Fibroblast of lung (primary cell): ENCODE measurements at regions not wholly inside any gene's neighbourhood (a gene's known extent, or its start where the extent isn't known, plus 50 kb on each side); places are given as distances from the start of the nearest gene placed in this dataset.

Experiments used
- DNase-seq, 2 donors: peaks; one replicate each; pipeline versions ENCODE4 v3.0.0 to v3.0.0-alpha.2; 2010; ENCODE audit warnings: low read depth in 2 of 2
- H2AFZ ChIP-seq: 2 replicates; pipeline ENCODE4 v1.5.1; 2012; ENCODE audit warnings: low read length, control low read depth, inconsistent platforms
- H3K27ac ChIP-seq: 2 replicates; pipeline ENCODE4 v1.5.1; 2011; ENCODE audit warnings: low read length, control low read depth; ENCODE audit not compliant: insufficient read depth
- H3K27me3 ChIP-seq: 2 replicates; pipeline ENCODE4 v1.5.1; 2011; ENCODE audit warnings: mild to moderate bottlenecking, low read length; ENCODE audit not compliant: control insufficient read depth, insufficient read depth
- H3K36me3 ChIP-seq: 2 replicates; pipeline ENCODE4 v1.5.1; 2011; ENCODE audit warnings: low read length; ENCODE audit not compliant: control insufficient read depth, insufficient read depth
- H3K4me1 ChIP-seq: 2 replicates; pipeline ENCODE4 v1.5.1; 2011; ENCODE audit warnings: low read length; ENCODE audit not compliant: control insufficient read depth, insufficient read depth; ENCODE audit errors: extremely low read depth
- H3K4me2 ChIP-seq: 2 replicates; pipeline ENCODE4 v1.5.1; 2011; ENCODE audit warnings: low read length, control low read depth; ENCODE audit not compliant: insufficient read depth; ENCODE audit errors: extremely low read depth
- H3K4me3 ChIP-seq, 4 experiments: fragments of 200-600 bp in 1 of 4; sonication (generic) in 1 of 4; replicated peaks in 1 of 4; 2 replicates each; pipeline ENCODE4 v1.5.1; 2011 to 2016; ENCODE audit warnings: low read length in 4 of 4, low read depth in 3 of 4, mild to moderate bottlenecking in 3 of 4, control low read depth in 2 of 4, inconsistent platforms in 1 of 4, mixed read lengths in 1 of 4; ENCODE audit not compliant: insufficient read depth in 1 of 4; ENCODE audit errors: control extremely low read depth in 1 of 4
- H3K79me2 ChIP-seq: 2 replicates; pipeline ENCODE4 v1.5.1; 2012; ENCODE audit warnings: mild to moderate bottlenecking, low read length, inconsistent platforms; ENCODE audit not compliant: control insufficient read depth, insufficient read depth
- H3K9ac ChIP-seq: 2 replicates; pipeline ENCODE4 v1.5.1; 2011; ENCODE audit warnings: mild to moderate bottlenecking, low read length, control low read depth; ENCODE audit not compliant: insufficient read depth
- H3K9me3 ChIP-seq: 2 replicates; pipeline ENCODE4 v1.5.1; 2012; ENCODE audit warnings: low read depth, low read length; ENCODE audit not compliant: control insufficient read depth, insufficient read depth
- H4K20me1 ChIP-seq: 2 replicates; pipeline ENCODE4 v1.5.1; 2011; ENCODE audit warnings: low read length; ENCODE audit not compliant: control insufficient read depth, insufficient read depth; ENCODE audit errors: extremely low read depth
- EZH2 ChIP-seq: IDR thresholded peaks from 2 replicates; pipeline ENCODE4 v1.5.1; 2012; ENCODE audit warnings: low read length, control low read depth, mild to moderate bottlenecking; ENCODE audit errors: missing control alignments
- TF ChIP-seq, protein P1 (sequence below), 2 donors: IDR thresholded peaks in 1 of 2; conservative IDR thresholded peaks in 1 of 2; 1 replicate in 1 of 2; 2 replicates in 1 of 2; pipeline ENCODE4 v1.5.1; 2011 to 2012; ENCODE audit warnings: low read length in 2 of 2, control low read depth in 1 of 2, inconsistent platforms in 1 of 2, low read depth in 1 of 2, mild to moderate bottlenecking in 1 of 2

GRCh38 chr12:13592063-13592942, 389.1 kb downstream of the GRIN2B start:
- H3K36me3 ChIP-seq: no peaks in the 10 kb centered on the region
- no peak overlapping the region for H3K27ac ChIP-seq
- H2AFZ ChIP-seq: no peak overlapping the region
- H3K4me1 ChIP-seq: no peaks in the 10 kb centered on the region
- H3K9me3 ChIP-seq: no peaks in the 10 kb centered on the region
- H3K4me3 ChIP-seq: no peak overlapping the region
- H3K27me3 ChIP-seq: no peaks in the 10 kb centered on the region
- H3K9ac ChIP-seq: no peak overlapping the region
- H3K79me2 ChIP-seq: no peaks in the 10 kb centered on the region
- no peaks in the 10 kb centered on the region for H4K20me1 ChIP-seq
- no peak for DNase-seq
- no peak overlapping the region for H3K4me2 ChIP-seq
- no peak for TF ChIP-seq EZH2

DNA sequence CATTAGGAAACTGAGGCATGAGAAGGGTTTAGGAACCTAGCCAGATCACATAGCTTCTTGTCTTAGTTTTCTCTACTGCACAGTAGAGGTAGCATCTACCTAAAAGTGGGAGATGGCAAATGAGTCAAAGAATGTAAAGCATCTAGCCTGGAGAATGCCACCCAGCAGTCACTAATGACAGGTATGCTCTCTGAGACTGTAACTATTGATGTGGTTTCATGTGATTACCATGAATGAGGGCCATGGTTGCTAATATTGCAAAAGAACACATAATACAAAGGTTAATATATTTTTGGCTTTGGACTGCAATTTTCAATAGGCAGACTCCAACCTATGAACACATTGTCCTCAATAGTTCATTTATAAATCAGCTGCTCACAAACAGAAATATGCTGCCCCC, 389.9 kb downstream of the GRIN2B start:
- Histone ChIP-seq H3K4me2 (no peak overlapping the region), H3K4me3 (no peak overlapping the region), H3K4me1 (no peaks in the 10 kb centered on the region), H4K20me1 (no peaks in the 10 kb centered on the region), H3K79me2 (no peaks in the 10 kb centered on the region), H2AFZ (no peak overlapping the region), H3K9me3 (no peaks in the 10 kb centered on the region), H3K27me3 (no peaks in the 10 kb centered on the region), H3K9ac (no peak overlapping the region), H3K27ac (no peak overlapping the region), H3K36me3 (no peaks in the 10 kb centered on the region)
- no peak for DNase-seq
- TF ChIP-seq, protein P1, sequence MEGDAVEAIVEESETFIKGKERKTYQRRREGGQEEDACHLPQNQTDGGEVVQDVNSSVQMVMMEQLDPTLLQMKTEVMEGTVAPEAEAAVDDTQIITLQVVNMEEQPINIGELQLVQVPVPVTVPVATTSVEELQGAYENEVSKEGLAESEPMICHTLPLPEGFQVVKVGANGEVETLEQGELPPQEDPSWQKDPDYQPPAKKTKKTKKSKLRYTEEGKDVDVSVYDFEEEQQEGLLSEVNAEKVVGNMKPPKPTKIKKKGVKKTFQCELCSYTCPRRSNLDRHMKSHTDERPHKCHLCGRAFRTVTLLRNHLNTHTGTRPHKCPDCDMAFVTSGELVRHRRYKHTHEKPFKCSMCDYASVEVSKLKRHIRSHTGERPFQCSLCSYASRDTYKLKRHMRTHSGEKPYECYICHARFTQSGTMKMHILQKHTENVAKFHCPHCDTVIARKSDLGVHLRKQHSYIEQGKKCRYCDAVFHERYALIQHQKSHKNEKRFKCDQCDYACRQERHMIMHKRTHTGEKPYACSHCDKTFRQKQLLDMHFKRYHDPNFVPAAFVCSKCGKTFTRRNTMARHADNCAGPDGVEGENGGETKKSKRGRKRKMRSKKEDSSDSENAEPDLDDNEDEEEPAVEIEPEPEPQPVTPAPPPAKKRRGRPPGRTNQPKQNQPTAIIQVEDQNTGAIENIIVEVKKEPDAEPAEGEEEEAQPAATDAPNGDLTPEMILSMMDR (conservative IDR thresholded peaks at IDR 0.05 in 1 of 2, IDR thresholded peaks at IDR 0.05 in 1 of 2; ENCODE audit: low read depth in 1 of 2, low read length in 2 of 2): no peak
- TF ChIP-seq EZH2: no peak

- Histone ChIP-seq H3K27me3 (no peaks in the 10 kb centered on the region), H3K27ac (no peak overlapping the region), H4K20me1 (no peaks in the 10 kb centered on the region), H3K4me1 (no peaks in the 10 kb centered on the region), H3K9ac (no peak overlapping the region), H3K4me3 (no peak overlapping the region), H2AFZ (no peak overlapping the region), H3K4me2 (no peak overlapping the region), H3K36me3 (no peaks in the 10 kb centered on the region), H3K79me2 (no peaks in the 10 kb centered on the region), H3K9me3 (no peaks in the 10 kb centered on the region)
- DNase-seq: no peak
- TF ChIP-seq, protein P1 (conservative IDR thresholded peaks at IDR 0.05 in 1 of 2, IDR thresholded peaks at IDR 0.05 in 1 of 2; ENCODE audit: low read depth in 1 of 2, low read length in 2 of 2): no peak
Measured at GRCh38 chr12:13591059-13591458, 390.3 kb downstream of the GRIN2B start.
